Stromal cell of bone marrow (primary cell): ENCODE measurements at regions not wholly inside any gene's neighbourhood (a gene's known extent, or its start where the extent isn't known, plus 50 kb on each side); places are given as distances from the start of the nearest gene placed in this dataset.

Source experiments
- DNase-seq: peaks from one replicate; pipeline ENCODE4 v3.0.0-alpha.2; 2012; ENCODE audit warnings: low read depth

DNA sequence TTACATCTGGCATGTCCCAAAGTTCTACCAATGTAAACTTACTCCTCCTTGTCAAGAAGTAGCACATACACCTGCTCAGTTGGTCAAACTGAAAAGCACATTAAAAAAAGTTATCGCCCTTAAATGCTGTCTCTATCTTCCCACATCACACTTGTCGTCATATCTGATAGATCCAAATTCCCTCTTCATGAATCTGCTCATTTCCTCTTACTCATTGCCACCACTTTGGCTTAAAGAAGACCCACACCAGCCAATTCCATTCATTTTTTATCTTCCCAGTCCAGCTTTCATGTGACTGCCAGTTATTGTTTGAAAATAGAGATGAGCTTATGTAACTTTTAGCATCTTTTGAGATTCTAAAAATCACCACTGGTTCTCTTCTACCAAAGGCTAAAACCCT, 305.9 kb upstream of the MTNR1B start:
- DNase-seq: no peak

DNA sequence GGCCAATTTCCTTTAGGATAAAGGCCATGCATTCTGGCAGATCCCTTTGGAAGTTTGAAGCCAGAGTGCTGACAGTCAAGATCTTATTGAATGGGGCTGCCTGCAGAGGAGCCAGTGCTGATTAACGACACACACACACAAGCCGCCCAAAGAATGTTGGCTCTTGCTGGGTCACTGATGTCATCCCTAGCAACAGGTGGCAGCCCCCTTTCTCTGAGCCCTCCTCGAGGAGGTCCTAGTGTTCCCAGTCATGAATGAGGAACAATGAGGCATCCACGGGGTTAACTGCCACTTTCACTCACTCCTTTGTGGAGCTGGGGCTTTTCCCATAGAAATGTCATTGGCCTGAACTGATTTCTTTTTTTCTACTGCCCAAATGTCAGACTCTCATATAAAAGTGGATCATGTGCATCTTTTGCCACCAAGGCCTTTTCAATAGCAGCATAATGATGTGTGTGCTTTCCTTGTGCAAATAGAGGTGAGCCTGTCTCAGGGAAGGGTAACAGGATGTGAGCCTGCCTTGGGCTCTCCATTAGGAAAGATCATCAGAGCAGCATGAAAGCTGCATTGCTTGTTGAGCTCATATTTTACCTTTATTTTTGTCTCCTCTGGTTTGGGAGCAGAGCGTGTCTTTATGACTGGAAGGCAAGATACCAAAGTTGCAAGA, 301.8 kb upstream of the MTNR1B start:
- no peak for DNase-seq

DNA sequence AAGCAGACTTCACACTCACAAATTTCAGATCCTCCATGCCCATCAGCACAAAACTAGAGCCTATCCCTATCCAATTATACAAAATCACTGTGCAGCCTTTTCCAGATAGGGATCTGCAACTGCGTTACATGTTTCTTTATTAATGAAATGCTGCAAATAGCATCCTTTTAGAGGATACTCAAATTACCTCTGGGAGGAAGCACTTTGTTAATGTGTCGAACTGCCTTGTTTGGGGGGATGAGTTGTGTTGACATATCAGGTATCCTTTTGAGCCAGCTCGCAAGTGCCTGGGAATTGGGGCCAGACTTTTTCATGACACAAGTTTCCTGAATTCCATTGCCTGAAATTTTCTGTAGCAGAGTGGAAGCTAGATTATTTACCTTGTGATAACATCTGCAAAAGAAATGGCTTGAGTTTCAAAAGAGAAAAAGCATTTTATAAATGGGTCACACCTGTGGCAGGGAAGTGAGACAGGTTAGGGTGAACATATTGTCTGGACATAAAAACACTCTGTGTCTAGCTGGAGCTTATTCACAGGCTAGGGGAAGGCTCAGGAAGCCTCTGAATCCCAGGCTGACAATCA, 299.1 kb upstream of the MTNR1B start:
- no peak for DNase-seq

DNA sequence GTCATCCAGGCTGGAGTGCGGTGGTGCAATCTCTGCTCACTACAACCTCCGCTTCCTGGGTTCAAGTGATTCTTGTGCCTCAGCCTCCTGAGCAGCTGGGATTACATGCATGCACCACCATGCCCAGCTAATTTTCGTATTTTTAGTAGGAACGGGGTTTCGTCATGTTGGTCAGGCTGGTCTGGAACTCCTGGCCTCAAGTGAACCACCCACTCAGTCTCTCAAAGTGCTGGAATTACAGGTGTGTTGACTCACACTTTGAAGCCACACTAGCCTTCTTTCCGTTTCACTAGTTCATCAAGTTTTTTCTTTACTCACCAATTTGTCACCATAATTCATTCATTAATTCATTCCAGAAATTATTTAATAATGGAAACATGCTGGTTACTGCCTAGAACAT, 298.4 kb upstream of the MTNR1B start:
- no peak for DNase-seq

DNA sequence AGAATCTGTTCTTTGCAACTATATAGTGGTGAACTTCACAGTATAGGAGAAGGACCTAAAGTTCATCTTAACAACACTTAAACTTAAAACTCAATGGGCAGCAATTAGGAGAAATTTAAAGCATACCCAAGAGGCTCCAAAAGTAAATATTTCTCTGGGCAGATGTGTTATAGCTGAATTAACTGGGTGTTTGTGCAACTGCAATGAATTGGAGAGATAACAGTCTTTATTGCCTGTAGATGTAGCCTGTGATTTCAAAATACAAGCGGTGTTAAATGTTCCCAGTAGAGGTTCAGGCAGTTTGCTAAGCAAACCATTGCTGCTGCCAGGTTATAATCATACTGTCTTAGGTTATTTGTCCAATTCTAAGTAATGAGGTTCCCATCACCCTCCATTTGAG, 294.1 kb upstream of the MTNR1B start:
- no peak for DNase-seq

DNA sequence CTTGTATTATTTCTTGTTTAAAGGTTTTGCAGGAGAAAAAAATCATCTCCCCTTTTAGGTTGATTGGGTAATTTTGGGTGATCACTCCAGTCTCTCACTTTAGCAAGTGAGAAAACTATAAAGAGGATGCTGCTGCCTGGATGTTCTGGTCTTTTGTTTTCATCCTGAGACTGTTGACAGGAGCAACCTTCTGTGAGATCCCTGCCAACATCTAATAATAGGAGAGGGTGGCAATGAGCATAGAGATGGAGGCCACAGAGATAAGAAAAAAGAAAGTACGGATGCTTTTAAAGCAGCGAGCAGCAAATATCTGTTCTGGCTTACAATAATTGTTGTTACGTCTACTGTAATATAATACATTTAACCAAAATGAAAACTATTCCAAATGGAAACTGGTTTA, 293.6 kb upstream of the MTNR1B start:
- DNase-seq: no peak

DNA sequence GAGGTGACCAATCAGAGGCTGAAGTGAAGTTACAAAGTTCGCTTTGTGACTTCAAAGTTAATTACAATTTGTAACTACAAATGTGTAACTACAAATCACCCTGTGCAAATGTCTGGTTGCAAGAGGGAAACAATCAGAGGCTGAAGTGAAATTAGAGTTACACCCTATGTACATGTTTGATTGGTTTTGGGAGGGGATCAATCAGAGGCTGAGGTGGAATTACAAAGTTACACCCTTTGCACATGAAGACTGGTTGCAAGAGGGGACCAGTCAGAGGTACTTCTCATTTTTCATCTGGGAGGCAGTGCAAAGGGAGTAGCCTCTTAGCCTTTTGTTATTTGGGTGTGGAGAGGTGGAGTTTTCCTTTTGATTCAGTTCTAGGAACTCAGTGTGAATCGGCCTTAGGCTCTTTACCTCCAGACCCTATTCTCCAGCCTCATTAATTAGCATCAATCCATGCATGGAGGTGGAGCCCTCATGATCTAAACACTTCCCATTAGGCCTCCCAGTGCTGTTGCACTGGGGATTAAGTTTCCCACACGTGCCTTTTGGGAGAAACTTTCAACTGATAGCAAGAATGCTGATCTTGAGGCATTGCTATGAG, 291.3 kb upstream of the MTNR1B start:
- no peak for DNase-seq

DNA sequence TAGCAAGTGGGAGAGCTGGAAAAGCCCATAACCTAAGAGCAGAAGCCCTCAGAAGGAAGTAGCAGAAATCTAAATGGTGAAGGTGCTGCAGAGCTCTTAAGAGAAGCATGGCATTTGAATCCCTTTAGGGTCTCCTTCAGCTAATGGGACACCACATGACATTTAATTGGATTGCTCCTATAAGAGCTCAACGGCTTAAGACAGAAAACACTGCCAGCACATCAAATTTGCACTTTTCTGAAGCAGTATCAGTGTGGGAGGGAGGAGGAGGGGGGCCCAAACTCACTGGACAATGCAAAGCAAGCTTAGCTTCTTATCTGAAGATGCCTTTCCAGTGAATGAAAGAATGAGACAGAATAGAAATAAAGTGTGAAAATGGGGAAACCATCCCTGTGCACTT, 287.9 kb upstream of the MTNR1B start:
- no peak for DNase-seq

DNA sequence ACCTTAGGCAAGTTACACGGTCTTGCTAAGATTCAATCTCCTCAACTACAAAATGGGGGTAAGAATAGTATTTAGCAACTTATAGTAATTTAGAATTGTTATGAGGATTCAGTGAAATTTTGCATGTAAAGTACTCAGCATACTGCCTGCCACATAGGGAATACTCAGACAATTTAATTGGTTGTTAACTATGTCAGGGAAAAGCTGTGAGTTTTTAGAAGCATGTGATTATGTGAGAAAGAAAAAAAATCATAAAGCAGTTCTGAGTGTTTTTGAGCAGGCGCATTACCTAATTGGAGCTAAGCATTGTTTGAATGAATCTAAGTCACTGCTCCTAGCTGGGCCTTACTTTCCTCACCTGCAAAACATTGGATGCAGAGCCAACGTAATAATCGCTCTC, 287.3 kb upstream of the MTNR1B start:
- no peak for DNase-seq

DNA sequence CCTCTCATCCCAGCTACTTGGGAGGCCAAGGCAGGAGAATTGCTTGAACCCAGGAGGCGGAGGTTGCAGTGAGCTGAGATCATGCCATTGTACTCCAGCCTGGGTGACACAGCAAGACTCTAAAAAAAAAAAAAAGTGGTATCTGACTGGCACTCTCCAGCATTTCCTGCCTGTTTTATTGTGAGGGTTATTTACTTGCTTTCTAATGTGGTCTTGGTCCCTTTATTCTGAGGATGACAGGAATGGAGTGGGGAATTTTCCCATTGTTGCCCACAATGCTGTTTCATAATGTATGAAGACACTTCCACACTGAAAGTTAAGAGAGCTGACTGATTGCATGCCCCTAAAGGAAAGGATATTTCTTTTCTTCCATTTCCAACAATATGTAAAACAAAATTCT, 286.5 kb upstream of the MTNR1B start:
- DNase-seq: no peak

DNA sequence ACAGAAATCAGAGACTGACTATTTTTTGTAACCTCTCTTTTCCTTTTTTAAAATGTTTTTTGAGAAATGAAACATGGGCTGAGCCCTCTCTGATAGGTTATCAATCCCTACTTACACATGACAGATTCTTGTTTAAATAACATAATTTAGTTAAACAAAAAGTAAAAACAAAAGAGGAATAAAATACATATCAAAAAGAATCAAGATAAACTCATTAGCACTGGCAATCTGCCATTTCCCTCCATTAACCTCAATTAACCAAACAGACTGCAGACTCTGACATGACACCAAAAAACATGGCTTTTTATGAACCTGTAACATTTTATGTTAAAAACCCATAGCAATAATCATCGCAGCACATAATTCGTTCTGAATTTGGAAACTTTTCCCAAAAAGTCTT, 284.4 kb upstream of the MTNR1B start:
- DNase-seq: no peak

DNA sequence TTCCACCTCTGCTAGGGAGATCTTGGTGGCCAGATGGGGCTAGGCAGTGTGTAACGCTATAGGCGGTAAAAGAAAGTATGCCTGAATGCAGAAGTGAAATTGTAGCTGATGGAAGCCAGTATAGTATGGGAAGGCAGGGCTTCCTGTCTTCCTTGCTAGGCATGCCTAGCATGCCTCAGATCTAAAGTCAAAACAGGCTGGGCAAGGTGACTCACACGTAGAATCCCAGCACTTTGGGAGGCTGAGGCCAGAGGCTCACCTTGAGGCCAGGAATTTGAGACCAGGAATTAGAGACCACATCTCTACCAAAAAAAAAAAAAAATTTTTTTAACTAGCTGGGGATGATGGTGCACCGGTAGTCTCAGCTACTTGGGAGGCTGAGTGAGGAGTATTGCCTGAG, 281.7 kb upstream of the MTNR1B start:
- no peak for DNase-seq

DNA sequence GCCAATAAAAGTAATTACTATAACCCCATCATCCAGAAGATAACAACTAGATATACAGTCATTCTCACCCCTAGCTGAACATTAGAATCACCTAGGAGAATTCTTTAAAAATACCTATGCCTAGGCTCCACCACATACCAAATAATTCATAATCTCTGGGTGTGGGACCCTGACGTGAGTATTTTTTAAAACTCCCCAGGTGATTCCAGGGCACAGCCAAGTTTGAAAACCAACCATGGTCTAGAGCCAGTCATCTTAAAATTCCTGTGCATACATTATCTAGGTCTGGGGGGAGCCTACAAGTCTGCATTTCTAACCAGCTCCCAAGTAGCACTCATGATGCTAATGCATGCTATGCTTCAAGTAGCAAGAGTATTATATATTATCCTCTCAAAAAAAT, 281.0 kb upstream of the MTNR1B start:
- DNase-seq: no peak

DNA sequence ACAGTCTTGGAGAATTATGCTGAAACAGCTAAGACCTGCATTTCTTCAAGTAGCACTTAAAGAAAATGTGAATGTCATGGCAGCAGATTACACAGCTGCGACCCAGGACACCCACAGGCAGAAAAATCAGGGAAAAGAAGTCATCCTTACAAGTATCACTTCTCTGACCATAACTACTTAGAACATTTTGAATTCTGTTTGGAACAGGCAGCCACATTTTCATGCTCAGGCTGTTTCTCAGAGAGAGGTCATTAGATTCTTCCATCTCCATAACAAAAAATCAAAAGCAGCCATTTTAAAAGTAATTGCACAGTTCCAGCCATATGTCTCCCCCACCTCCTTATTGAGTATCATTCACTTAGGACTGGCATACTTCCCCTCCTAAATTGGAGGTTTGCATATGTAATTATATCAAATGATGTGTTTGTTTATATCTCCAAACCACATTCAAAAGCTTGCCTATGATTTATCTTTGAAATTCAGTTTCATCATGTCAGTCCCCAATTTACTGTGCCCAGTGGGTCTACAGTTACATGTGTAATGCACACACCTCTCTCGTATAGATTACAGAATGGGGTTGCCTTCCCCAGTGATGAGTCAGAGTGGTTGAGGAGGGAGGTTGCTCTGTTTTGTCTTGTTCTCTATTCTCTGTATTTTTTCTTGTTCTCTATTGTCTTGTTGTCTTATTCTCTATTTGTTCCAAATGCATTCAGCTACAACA, 276.5 kb upstream of the MTNR1B start:
- DNase-seq: no peak

DNA sequence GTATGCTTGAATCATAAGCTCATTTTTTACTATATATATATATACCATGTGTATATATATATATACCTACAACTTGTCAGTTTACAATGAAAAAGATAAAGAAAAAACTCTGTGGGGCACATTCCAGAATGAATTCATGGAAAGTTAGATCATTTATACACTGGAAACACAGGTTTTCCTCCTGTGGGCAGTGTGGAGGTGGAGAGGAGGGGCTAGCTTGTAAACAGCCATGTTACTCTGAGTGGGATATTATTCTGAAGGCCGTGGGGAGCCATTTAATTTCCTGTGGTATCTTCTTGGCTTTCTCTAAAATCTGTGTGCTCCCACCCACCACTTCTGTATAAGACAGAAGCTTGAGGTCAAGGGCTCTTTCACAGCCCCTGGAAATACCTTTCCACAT, 273.4 kb upstream of the MTNR1B start:
- DNase-seq: no peak

DNA sequence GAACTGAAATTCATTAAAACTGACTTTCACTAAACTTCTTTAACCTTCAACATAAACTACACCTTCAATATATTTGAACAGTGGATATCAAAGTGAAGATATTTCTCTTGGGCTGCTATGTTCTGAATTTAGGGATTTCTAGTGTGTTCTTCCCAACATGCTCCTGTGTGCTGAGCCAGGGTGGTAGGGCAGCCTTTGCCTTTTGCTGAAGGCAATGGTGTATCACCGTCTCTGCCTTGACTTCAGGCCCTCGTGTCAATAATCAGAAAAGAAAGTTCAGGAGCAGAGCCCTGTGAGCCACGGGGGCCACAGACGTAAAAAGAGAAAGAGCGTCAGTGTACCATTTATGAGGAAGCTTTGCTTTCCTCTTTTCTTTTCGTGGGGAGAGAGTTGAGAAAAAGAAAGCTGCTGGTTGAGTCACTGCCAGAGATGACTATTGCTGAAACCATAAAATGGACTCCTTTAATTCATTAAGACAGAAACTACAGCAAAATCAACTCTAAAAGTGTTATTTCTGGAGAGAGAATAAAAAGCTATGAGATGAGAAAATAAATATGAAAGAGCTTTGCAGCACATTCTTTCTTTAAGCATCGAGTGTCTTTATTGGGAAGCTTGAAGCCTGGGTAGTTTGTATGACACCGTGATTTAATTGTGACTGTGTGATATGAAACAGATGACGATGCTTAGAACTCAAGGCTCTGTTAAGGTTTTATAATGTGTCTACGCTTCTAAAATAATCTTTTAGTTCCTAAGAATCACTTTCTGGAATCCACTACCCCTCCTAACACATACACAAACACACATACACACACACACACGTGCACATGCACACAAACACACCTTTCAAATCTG, 271.8 kb upstream of the MTNR1B start:
- peak; percentile 9 for DNase-seq

DNA sequence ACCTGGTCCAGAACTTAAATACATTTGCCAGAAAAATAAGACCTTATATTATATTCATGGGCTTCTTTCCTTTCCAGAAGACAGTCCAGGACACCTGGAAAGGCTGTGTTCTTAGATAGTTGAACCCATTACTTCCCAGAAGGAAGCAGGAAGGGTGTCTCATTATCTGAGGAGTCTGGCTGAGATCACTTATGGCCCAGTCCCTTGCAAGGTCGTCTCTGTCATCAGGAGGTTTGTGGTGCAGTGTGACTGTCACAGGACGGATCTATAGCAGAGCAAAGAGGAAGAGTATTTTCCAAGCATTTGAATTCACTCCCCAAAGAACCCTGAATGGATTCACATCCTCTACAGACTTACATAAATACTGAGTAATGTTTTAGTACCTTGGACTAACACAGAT, 270.7 kb upstream of the MTNR1B start:
- DNase-seq: no peak

DNA sequence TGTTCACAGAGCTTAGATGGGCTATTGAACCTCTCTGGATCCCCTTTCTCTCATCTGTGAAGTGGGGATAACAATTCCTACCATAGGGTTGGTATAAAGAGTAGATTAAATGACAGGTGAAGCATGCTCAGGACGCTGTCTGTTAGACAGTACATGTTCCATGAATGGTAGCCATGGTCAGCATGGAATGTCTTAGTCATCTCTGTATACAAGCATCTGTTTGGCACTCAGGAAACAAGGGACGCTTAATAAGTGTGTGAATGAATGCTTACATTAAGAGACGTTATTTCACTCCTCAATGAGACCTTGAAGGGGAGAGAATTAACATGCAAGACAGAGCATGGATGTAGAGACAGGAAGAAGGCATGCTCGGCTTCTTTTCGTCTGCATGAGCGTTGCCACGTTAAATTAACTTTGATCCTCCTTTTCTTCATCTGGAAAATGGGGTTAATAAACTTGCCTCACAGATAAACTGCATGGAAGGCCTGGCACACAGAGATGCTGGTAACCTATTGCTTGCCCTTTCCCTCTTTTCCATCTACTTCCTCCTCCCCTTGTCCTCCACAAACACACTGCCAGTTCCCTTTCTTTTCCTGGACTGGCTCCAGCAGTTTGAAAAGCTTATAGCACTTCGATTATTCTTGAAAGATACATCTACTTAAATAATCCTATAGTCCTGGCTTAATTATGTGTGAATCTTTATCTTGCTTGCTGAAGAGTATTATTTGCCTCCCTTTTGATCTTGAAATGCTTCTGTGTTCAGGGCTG, 267.2 kb upstream of the MTNR1B start:
- no peak for DNase-seq

DNA sequence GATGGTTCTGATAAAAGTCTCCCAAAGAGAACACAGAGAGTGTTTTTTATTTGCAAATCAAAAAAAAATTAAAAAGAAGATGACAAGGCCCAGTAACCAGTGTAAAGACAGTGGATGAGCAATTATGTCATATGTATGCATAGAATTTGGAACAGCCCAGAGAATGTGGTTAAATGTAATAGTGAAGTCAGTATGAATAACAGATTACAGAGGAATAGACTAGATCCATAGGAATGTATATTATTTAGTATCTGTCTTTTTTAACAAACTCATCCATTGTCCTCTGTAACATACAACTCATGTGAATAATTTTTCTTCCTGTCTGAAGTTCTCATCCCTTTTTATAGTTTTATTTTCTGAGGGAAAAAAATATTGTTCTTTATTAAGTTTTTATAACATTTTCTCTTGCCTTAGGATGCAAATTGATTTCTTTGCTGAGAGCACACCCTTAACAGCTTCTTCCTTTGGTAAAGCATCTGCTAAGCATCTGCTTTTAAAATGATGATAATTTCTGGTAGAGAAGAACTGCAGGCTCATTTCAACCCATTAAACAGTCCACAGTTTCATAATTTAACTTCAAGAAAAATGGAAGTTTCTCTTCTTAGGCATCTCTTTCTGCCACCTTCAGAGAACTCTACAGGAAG, 266.5 kb upstream of the MTNR1B start:
- no peak for DNase-seq

DNA sequence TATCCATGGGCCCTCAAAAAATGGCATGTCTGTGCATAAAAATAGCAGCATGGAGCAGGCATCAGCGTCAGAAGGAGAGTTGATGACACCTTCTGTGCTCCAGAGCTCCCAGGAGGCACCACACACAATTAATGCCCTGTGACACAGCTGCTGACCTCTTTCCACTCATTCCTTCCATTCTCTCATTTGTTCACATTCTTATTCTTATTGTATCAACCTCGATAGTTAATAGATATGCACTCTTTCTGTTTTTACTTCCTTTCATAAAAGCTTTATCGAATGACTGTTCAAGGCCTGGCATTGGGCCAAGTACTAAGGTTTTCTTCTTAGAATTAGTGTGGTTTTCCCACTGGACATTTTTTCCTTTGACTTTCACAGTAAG, 266.0 kb upstream of the MTNR1B start:
- DNase-seq: peak; percentile 8

DNA sequence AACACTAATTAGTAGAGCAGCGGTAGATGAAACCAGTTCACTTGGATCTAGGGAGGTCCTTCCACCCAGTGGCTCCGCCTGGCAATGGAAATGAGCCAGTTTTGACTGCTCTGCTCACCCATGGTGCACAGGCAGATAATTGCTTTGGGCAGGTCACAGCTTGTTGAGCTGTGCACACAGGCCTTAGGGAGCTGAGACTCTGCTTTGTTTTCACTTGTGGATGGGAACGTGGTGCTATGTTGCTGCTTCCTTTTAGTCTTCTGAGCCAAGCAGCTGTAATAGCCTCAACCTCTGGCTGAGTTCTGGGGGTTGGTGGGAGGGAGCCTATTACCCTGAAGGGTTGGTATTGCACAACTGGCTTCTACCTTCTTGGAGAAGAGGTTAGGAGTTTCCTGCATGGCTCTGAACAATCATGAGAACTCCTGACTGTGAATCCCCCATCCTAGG, 262.3 kb upstream of the MTNR1B start:
- peak; percentile 3 for DNase-seq
